CD4-positive, alpha-beta T cell (primary cell): ENCODE measurements at regions not wholly inside any gene's neighbourhood (a gene's known extent, or its start where the extent isn't known, plus 50 kb on each side); places are given as distances from the start of the nearest gene placed in this dataset.

ENCODE experiments used
- ATAC-seq: fragments of 200-7000 bp; cut with Tn5 transposase; one replicate; pipeline ENCODE4 v1.10.0; 2022; ENCODE audit warnings: mild to moderate bottlenecking; ENCODE audit not compliant: poor library complexity
- CTCF ChIA-PET: fragments of 350-600 bp; sonication (Branson Sonifier 250); formaldehyde crosslinking; loops from one replicate; lab custom pipeline; 2021; ENCODE audit warnings: antibody characterized with exemption, inconsistent platforms; lab: Charles Lee
- POLR2A ChIA-PET: fragments of 350-600 bp; sonication (Branson Sonifier 250); formaldehyde crosslinking; loops from one replicate; lab custom pipeline; 2021; ENCODE audit warnings: antibody characterized with exemption, inconsistent platforms; lab: Charles Lee
- DNase-seq, 14 experiments: peaks; one replicate each; pipeline ENCODE4 v3.0.0-alpha.2; 2013 to 2020; ENCODE audit warnings: mixed read lengths in 2 of 14
- H3K27ac ChIP-seq, 2 donors: one replicate each; pipeline versions ENCODE4 v1.5.1 to v1.7.0; 2013; ENCODE audit warnings: low read length in 2 of 2, low read depth in 1 of 2, mild to moderate bottlenecking in 1 of 2
- H3K27me3 ChIP-seq, 2 experiments: 1 replicate in 1 of 2; 2 replicates in 1 of 2; pipeline versions ENCODE4 v1.6.1 to v1.7.0; 2013; ENCODE audit warnings: low read length in 2 of 2, control low read depth in 1 of 2, mild to moderate bottlenecking in 1 of 2, moderate library complexity in 1 of 2; ENCODE audit not compliant: insufficient read depth in 2 of 2, control insufficient read depth in 1 of 2
- H3K36me3 ChIP-seq: one replicate; pipeline ENCODE4 v1.6.1; 2013; ENCODE audit warnings: low read length, control low read depth; ENCODE audit not compliant: insufficient read depth
- H3K4me1 ChIP-seq: one replicate; pipeline ENCODE4 v1.6.1; 2013; ENCODE audit warnings: low read length, control low read depth; ENCODE audit not compliant: insufficient read depth
- H3K4me3 ChIP-seq: one replicate; pipeline ENCODE4 v1.5.1; 2013; ENCODE audit warnings: mild to moderate bottlenecking, low read length, moderate library complexity
- H3K9me3 ChIP-seq, 2 experiments: 1 replicate in 1 of 2; 2 replicates in 1 of 2; pipeline versions ENCODE4 v1.6.1 to v1.7.0; 2013; ENCODE audit warnings: low read length in 2 of 2, mild to moderate bottlenecking in 2 of 2, control low read depth in 1 of 2, moderate library complexity in 1 of 2; ENCODE audit not compliant: control insufficient read depth in 1 of 2, insufficient read depth in 1 of 2
- H3K27ac Mint-ChIP-seq: one replicate; pipeline ENCODE4 v1.8.0; 2020; ENCODE audit warnings: mixed read lengths
- H3K27me3 Mint-ChIP-seq: one replicate; pipeline ENCODE4 v1.8.0; 2021; ENCODE audit warnings: mixed read lengths
- H3K36me3 Mint-ChIP-seq: one replicate; pipeline ENCODE4 v1.8.0; 2021; ENCODE audit warnings: low read depth, mixed read lengths
- H3K4me1 Mint-ChIP-seq: one replicate; pipeline ENCODE4 v1.8.0; 2021; ENCODE audit warnings: low read depth, mixed read lengths
- H3K4me3 Mint-ChIP-seq: one replicate; pipeline ENCODE4 v1.8.0; 2020; ENCODE audit warnings: mild to moderate bottlenecking, mixed read lengths
- H3K9me3 Mint-ChIP-seq: one replicate; pipeline ENCODE4 v1.8.0; 2020; ENCODE audit warnings: mixed read lengths
- intact Hi-C, 2 experiments: fragments of 100-400 bp; cut with DNase I in 1 of 2; cut with micrococcal nuclease in 1 of 2; formaldehyde crosslinking; loops; one replicate each; pipeline versions ENCODE4 v1.15.1 to v1.9.0; 2023 to 2025; cut with DNase I, micrococcal nuclease
- TF ChIP-seq, protein P1 (sequence below): fragments of 200-600 bp; IDR thresholded peaks from one replicate; pipeline ENCODE4 v1.8.0; 2022; ENCODE audit warnings: antibody characterized with exemption, mild to moderate bottlenecking

DNA sequence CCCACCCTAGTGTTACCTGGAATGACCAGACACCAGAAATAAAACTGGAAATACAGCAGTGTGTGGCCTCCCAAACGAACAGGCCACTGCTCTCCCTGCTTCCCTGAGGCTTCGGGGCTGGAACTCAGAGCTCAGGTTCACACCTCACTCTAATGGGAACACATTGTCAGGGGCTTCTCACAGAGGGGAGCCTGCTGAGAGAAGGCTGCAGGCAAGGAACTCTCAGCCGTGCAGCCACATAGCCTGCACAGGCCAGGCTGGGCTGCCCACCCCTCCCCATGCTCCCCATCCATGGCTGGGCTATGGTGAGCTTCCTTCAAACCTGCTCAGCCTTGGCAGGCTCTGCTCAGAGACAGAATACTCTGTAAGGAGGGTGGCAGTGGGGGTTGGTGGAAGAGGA lies 302.5 kb downstream of the EMP1 start:
- Mint-ChIP-seq H3K9me3 (no peaks in the 10 kb centered on the region), H3K27me3 (peaks cover 16% of the 10 kb centered on the region), H3K36me3 (no peaks in the 10 kb centered on the region), H3K4me3 (no peak overlapping the region), H3K4me1 (no peaks in the 10 kb centered on the region), H3K27ac (no peak overlapping the region)
- H3K9me3 ChIP-seq: peaks cover 0 to 6% of the 10 kb centered on the region in 2 experiments
- DNase-seq (no peak), ATAC-seq (no peak)
- TF ChIP-seq, protein P1, sequence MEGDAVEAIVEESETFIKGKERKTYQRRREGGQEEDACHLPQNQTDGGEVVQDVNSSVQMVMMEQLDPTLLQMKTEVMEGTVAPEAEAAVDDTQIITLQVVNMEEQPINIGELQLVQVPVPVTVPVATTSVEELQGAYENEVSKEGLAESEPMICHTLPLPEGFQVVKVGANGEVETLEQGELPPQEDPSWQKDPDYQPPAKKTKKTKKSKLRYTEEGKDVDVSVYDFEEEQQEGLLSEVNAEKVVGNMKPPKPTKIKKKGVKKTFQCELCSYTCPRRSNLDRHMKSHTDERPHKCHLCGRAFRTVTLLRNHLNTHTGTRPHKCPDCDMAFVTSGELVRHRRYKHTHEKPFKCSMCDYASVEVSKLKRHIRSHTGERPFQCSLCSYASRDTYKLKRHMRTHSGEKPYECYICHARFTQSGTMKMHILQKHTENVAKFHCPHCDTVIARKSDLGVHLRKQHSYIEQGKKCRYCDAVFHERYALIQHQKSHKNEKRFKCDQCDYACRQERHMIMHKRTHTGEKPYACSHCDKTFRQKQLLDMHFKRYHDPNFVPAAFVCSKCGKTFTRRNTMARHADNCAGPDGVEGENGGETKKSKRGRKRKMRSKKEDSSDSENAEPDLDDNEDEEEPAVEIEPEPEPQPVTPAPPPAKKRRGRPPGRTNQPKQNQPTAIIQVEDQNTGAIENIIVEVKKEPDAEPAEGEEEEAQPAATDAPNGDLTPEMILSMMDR: no peak
- no peak overlapping the region for H3K4me3 ChIP-seq
- intact Hi-C loops: no loop called here
- H3K27ac ChIP-seq: no peak overlapping the region
- no peaks in the 10 kb centered on the region for H3K4me1 ChIP-seq
- H3K27me3 ChIP-seq: no peaks in the 10 kb centered on the region
- CTCF ChIA-PET: no interaction called here
- no peaks in the 10 kb centered on the region for H3K36me3 ChIP-seq
- POLR2A ChIA-PET: no interaction called here

DNA sequence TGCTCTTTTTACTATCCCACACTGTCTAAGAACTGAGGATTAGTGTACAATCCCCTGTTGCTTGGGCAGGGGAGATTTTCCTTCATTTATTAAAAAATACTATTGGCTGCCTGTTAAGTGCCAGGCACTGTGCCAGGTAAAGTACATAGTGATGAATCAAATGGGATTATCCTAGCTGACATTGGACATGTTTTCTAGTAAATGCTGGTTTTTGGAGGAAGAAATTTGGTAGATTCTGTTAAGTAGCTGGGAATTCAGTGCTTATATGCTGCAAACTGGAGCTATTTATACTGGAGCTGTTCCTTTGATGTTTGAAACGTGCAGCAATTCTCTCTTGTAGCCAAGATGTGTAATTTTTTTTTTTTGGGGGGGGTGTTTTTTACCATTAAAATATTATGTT lies 299.6 kb downstream of the EMP1 start:
- Histone ChIP-seq H3K9me3 (peaks cover 0 to 6% of the 10 kb centered on the region in 2 experiments), H3K27ac (no peak overlapping the region), H3K36me3 (no peaks in the 10 kb centered on the region), H3K4me1 (no peaks in the 10 kb centered on the region), H3K4me3 (no peak overlapping the region), H3K27me3 (no peaks in the 10 kb centered on the region)
- TF ChIP-seq, protein P1: no peak
- Mint-ChIP-seq H3K36me3 (no peaks in the 10 kb centered on the region), H3K4me3 (no peak overlapping the region), H3K27ac (no peak overlapping the region), H3K4me1 (no peaks in the 10 kb centered on the region), H3K27me3 (peaks cover 16% of the 10 kb centered on the region), H3K9me3 (peaks cover 4% of the 10 kb centered on the region)
- DNase-seq (no peak), ATAC-seq (no peak)
- POLR2A ChIA-PET: no interaction called here
- CTCF ChIA-PET: no interaction called here
- intact Hi-C loops: no loop called here

DNA sequence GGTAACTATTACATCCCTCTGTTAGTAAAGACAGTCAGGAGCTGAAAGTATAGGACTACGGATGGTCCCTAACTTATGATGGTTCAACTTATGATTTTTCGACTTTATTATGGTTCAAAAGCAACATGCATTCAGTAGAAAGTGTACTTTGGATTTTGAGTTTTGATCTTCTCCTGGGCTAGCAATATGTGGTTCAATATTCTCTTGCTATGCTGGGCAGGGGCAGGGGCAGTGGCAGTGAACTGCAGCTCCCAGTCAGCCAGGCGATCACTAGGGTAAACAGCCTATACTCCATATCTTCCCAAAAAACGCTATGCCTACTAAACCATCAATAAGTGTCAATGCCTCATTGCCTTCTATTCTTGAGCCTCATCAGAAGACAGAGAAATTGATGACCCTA lies 292.7 kb downstream of the EMP1 start:
- Mint-ChIP-seq H3K27ac (no peak overlapping the region), H3K36me3 (no peaks in the 10 kb centered on the region), H3K4me1 (no peaks in the 10 kb centered on the region), H3K4me3 (no peak overlapping the region), H3K27me3 (peaks cover 9% of the 10 kb centered on the region), H3K9me3 (peaks cover 4% of the 10 kb centered on the region)
- POLR2A ChIA-PET: no interaction called here
- Histone ChIP-seq H3K9me3 (no peaks in the 10 kb centered on the region), H3K4me1 (no peaks in the 10 kb centered on the region), H3K4me3 (no peak overlapping the region), H3K27ac (no peak overlapping the region), H3K27me3 (peaks cover 0 to 3% of the 10 kb centered on the region in 2 experiments), H3K36me3 (no peaks in the 10 kb centered on the region)
- intact Hi-C loops: no loop called here
- TF ChIP-seq, protein P1: no peak
- ATAC-seq: no peak
- CTCF ChIA-PET: interaction anchor here (0.6 kb wide), 1 partner anchor 12 kb away, joined by 3 read pairs; no protein-coding TSS in a partner anchor
- no peak for DNase-seq
